ENCODE measurements at regions not wholly inside any gene's neighbourhood (a gene's known extent, or its start where the extent isn't known, plus 50 kb on each side); places are given as distances from the start of the nearest gene placed in this dataset.
"Not testable (repeated sequence)": the region's sequence is repeated elsewhere in the genome, so short reads cannot be mapped to it uniquely, and the experiment has no call there.

- no peak for DNase-seq
Measured at GRCh38 chr6:105562027-105562426, 159.1 kb upstream of the PREP start.

DNA sequence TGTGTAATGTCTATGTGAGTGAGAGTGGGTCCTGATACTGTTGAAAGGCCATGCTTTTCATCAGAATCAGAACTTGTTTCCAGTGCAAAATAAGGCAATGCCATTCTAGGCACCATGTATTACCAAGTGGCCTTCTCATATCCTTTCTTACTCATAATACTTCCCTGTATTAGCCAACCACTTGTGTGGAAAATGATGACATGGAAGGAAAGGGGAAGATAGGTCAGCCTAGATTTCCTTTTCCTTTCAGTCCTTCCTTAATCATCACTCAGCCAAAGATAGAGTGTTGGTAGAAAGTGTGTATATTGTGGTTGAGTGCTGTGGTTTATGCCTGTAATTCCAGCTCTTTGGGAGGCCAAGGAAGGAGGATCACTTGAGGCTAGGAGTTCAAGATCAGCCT lies 158.6 kb upstream of the PREP start:
- DNase-seq = no peak

DNA sequence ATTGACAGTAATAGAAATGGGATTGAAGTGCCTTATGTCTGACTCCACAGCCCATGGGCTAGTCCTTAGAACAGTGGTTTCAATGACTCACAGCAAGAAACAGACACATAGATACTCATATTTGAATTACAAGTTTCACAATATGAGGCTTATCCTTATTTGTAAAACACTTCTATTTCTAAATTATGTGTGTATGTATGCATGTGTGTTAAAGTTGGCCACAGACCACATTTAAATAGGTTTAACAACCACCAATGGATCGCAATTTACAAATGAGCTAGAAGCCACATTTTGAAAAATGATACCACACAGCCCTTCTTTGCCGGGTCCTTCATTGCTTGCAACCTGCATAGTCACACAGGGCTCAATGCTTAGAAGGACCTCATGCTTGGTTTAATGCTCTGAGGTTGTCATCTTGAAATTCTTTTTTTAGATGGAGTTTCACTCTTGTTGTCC lies 157.8 kb upstream of the PREP start:
- no peak for DNase-seq

DNA sequence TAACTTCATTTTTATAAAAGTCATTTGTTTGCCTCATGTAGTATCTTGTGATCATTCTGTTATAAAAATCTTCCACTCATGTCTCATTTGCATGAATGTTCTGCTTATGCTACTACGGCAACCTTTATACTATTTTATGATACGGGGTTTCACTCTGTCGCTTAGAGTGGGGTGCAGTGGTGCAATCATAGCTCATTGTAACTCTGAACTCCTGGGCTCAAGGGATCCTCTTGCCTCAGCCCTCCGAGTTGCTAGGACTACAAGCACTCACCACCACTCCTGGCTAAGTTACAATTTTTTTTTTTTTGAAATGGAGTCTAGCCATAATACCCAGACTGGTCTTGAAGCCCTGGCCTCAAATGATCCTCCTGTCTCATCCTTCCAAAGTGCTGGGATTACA lies 154.4 kb upstream of the PREP start:
- no peak for DNase-seq

- no peak for DNase-seq
Measured at GRCh38 chr6:105553171-105553570, 150.3 kb upstream of the PREP start.

- DNase-seq = no peak
Measured at GRCh38 chr6:105550955-105551620, 148.2 kb upstream of the PREP start.

GRCh38 chr6:105546754-105547153 lies 143.9 kb upstream of the PREP start:
- no peak for DNase-seq

DNA sequence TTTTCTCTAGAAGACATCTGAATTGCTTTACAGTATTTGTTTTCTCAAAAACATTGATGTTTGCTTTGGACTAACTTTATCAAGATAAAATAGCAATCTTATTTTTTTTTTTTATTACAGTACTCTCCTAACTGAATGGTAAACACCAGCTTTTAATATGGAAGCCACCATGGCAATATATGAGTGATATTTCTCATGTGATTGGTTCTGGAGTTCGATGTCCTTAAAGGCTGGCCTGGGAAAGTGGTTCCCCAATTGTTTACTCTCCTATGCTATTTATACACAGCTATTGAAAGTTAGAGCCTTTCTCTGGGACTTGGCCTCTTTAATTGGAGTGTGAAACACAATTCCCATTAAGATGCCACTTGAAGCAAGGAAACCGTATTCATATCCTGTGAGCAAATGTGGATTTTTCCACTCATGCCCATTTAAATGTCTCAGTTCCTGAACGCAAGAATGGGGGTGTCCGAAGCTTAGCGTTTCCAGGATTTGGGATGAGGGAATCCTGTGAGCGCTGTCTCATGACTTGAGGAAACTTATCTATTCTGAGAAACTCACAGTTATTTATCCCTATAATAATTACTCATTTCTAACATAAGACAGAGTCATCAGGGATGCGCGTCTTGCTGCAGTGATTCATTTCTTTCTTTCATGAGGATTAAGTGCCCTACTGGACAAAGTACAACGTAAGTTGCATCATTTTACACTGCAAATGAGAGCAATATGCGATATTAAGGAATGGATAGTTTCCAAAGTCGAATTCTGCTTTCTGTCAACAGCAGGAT lies 143.3 kb upstream of the PREP start:
- no peak for DNase-seq

- DNase-seq = no peak
Measured at GRCh38 chr6:105545228-105545920, 142.5 kb upstream of the PREP start.

DNA sequence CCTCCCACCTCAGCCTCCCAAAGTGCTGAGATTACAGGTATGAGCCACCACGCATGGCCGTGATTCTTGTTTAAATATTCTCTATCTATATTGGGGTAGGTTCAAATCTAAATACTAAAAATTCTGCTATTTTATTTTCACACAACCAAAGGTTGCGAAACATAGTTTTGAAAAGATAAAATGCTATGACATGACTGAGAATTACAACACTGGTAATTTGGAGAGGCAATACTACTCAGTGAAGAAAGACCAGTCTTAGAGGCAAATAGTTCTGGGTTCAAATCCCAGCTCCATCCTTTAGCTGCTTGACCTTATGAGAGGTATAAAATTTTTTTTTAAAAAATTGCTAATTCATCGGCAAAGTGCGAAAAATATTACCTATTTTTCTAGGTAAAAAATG lies 137.0 kb upstream of the PREP start:
- DNase-seq = no peak

DNA sequence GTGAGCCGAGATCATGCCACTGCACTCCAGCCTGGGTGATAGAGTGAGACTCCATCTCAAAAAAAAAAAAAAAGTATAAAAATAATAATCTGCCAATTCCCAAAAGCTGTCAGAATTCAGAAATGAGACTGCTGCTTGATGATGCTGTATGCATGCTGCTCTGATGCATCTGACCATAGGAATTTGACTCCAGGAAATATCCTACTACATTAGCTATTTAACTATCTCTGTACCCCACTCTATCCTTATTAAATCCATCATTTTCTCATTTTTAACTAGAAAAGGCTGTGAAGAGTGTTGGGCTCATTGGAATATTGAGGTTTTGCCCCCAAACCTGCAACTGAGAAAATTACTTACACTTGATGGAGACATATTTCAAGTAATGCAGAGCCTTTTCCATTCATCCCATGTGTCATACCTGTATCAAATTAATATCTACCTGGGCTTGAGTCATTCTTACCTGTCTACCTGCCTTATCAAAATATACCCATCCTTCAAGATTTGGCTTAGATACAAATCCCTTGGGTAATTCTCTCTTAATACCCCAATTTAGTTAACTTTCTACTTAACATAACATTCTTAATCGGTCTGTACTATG lies 135.2 kb upstream of the PREP start:
- DNase-seq = no peak

- DNase-seq = no peak
Measured at GRCh38 chr6:105536961-105537360, 134.1 kb upstream of the PREP start.

- DNase-seq = no peak
Measured at GRCh38 chr6:105533301-105533700, 130.4 kb upstream of the PREP start.

- no peak for DNase-seq
Measured at GRCh38 chr6:105526225-105526872, 123.5 kb upstream of the PREP start.

GRCh38 chr6:105522626-105523322 lies 119.9 kb upstream of the PREP start:
- DNase-seq = no peak

DNA sequence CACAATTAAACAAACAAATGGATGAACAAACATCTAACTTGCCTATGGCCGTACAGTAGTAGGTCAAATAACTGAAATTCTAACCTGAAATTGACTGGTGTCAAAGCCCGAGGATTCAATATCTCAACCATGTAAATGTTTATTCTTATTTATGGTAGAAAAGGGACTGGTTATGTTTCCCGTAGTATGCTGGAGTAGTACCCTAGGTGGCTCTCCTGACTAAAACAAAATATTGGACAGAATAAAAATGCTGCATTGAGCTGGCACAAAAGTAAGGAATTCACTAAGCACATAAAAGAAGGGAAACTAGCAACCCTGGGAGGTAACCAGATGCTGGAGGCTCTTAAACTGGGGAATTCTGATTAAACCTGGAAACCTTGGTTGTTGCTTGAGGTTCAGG lies 117.1 kb upstream of the PREP start:
- DNase-seq = no peak

DNA sequence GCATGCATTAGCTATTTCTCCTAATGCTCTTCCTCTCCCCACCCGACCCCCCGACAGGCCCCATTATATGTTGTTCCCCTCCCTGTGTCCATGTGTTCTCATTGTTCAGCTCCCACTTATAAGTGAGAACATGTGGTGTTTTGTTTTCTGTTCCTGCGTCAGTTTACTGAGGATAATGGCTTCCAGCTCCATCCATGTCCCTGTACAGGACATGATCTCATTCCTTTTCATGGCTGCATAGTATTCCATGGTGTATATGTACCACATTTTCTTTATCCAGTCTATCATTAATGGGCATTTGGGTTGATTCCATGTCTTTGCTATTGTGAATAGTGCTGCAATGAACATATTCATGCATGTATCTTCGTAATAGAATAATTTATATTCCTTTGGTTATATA lies 116.1 kb upstream of the PREP start:
- not testable (repeated sequence) for DNase-seq

DNA sequence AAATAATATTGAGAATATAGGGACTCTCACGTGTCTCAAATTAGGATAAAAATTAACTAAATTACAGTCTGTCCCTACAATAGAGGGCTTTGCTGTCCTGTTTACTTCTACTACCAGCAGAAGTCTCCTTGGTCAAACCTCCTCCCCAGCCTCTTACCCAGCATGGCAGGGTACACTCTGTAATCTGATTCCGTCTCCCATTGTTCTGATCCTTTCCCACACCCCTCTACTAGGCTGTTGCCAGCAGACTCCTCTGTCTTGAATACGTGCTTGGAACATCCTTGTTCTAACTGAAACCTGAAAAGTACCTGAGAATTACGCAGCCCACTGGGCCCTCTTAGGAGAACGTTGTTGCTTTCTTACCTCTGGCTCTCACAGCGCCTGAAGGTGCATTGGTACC lies 112.2 kb upstream of the PREP start:
- no peak for DNase-seq

DNA sequence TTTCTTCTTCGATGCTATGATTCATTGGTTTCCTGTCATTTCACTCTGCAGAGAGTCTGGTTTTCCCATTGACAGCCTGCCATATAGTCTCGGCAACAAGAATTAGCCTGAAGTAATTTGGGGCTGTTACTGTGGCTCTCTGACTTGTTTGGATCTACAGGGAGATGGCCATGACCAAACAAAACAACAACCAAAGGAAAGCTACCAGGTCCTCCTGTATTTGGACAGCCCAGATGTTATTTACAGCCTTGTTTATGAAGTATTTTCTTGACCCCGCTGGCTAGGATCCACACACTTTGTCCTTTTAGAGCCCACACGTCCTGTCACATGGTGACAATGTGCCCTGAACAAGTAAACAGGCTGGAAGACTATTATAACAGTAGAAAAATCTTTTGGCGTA lies 111.4 kb upstream of the PREP start:
- DNase-seq = no peak

- DNase-seq = no peak
Measured at GRCh38 chr6:105511639-105512038, 108.8 kb upstream of the PREP start.

DNA sequence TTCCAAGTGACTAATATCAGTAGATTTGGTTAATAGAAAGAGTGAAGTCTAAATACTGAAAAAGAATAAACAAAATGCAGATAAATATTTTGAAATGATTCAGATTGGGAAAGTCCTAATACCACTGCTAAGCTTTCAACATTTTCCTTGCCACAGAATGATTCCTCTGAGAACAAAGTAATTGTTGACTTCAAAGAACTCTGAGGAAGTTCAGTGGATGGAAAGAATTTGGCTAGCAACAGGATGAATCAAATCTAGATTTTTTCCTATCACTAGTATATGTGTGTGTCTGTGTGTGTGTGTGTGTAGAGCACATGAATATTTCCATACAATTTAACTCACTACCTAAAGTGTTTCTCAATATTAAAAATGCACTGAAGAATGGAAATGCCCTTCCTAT lies 107.9 kb upstream of the PREP start:
- no peak for DNase-seq
